Liver (tissue), 8 donors: ENCODE measurements at regions not wholly inside any gene's neighbourhood (a gene's known extent, or its start where the extent isn't known, plus 50 kb on each side); places are given as distances from the start of the nearest gene placed in this dataset.

Experiments
- DNase-seq: peaks from one replicate; pipeline ENCODE4 v3.0.0-alpha.2; 2017; ENCODE audit warnings: low spot score
- H3K27ac ChIP-seq, 2 donors: one replicate each; pipeline ENCODE4 v1.7.0; 2013; ENCODE audit warnings: inconsistent platforms in 2 of 2, low read length in 2 of 2, control low read depth in 1 of 2, low read depth in 1 of 2, mild to moderate bottlenecking in 1 of 2
- H3K27me3 ChIP-seq, 4 donors: one replicate each; pipeline versions ENCODE4 v1.6.1 to v1.7.0; 2013; ENCODE audit warnings: low read length in 3 of 4, inconsistent platforms in 1 of 4, mild to moderate bottlenecking in 1 of 4, moderate library complexity in 1 of 4; ENCODE audit not compliant: control insufficient read depth in 4 of 4, insufficient read depth in 4 of 4
- H3K36me3 ChIP-seq, 4 donors: one replicate each; pipeline versions ENCODE4 v1.6.1 to v1.7.0; 2013; ENCODE audit warnings: low read length in 3 of 4, mild to moderate bottlenecking in 3 of 4, low read depth in 1 of 4, moderate library complexity in 1 of 4; ENCODE audit not compliant: control insufficient read depth in 4 of 4, insufficient read depth in 3 of 4
- H3K4me1 ChIP-seq, 4 donors: one replicate each; pipeline versions ENCODE4 v1.6.1 to v1.7.0; 2013; ENCODE audit warnings: low read length in 3 of 4, mild to moderate bottlenecking in 3 of 4, moderate library complexity in 1 of 4; ENCODE audit not compliant: control insufficient read depth in 4 of 4, insufficient read depth in 4 of 4
- H3K4me3 ChIP-seq, 3 donors: one replicate each; pipeline versions ENCODE4 v1.6.1 to v1.7.0; 2013; ENCODE audit warnings: low read length in 3 of 3, control low read depth in 1 of 3, low read depth in 1 of 3, mild to moderate bottlenecking in 1 of 3
- H3K9ac ChIP-seq, 2 donors: one replicate each; pipeline ENCODE4 v1.7.0; 2013; ENCODE audit warnings: low read length in 2 of 2, mild to moderate bottlenecking in 2 of 2, moderate library complexity in 2 of 2, control low read depth in 1 of 2, low read depth in 1 of 2
- H3K9me3 ChIP-seq, 4 donors: one replicate each; pipeline versions ENCODE4 v1.6.1 to v1.7.0; 2013; ENCODE audit warnings: low read length in 3 of 4; ENCODE audit not compliant: control insufficient read depth in 4 of 4
- FOXA2 ChIP-seq: IDR thresholded peaks from 2 replicates; pipeline ENCODE4 v1.6.1; 2016; ENCODE audit warnings: antibody characterized with exemption
- GABPA ChIP-seq, 2 donors: IDR thresholded peaks in 1 of 2; conservative IDR thresholded peaks in 1 of 2; 2 replicates each; pipeline ENCODE4 v1.6.1; 2016; ENCODE audit warnings: antibody characterized with exemption in 2 of 2, mild to moderate bottlenecking in 1 of 2, moderate library complexity in 1 of 2
- HNF4A ChIP-seq, 2 donors: conservative IDR thresholded peaks; 2 replicates each; pipeline ENCODE4 v1.6.1; 2016; ENCODE audit warnings: antibody characterized with exemption in 2 of 2, mild to moderate bottlenecking in 2 of 2
- HNF4G ChIP-seq: IDR thresholded peaks from 2 replicates; pipeline ENCODE4 v1.6.1; 2016; ENCODE audit warnings: antibody characterized with exemption
- JUND ChIP-seq, 2 donors: IDR thresholded peaks; 2 replicates each; pipeline ENCODE4 v1.6.1; 2016; ENCODE audit warnings: antibody characterized with exemption in 2 of 2
- NR2F2 ChIP-seq: IDR thresholded peaks from 2 replicates; pipeline ENCODE4 v1.6.1; 2016; ENCODE audit warnings: antibody characterized with exemption
- RAD21 ChIP-seq, 2 donors: IDR thresholded peaks; 2 replicates each; pipeline ENCODE4 v1.6.1; 2016; ENCODE audit warnings: antibody characterized with exemption in 2 of 2, mild to moderate bottlenecking in 2 of 2
- SP1 ChIP-seq: IDR thresholded peaks from 2 replicates; pipeline ENCODE4 v1.6.1; 2018; ENCODE audit warnings: antibody characterized with exemption, mild to moderate bottlenecking
- TAF1 ChIP-seq: conservative IDR thresholded peaks from 2 replicates; pipeline ENCODE4 v1.6.1; 2016; ENCODE audit warnings: antibody characterized with exemption, mild to moderate bottlenecking
- YY1 ChIP-seq: IDR thresholded peaks from 2 replicates; pipeline ENCODE4 v1.6.1; 2016; ENCODE audit warnings: antibody characterized with exemption, mild to moderate bottlenecking
- WGBS: extraction: QIAGEN DNeasy Blood & Tissue Kit; methylation state at CpG from one replicate; pipeline ENCODE4 v1.1.7; 2013; 5-methylcytosine and 5-hydroxymethylcytosine counted together
- TF ChIP-seq, protein P1 (sequence below): fragments of 150-350 bp; IDR thresholded peaks from 2 replicates; pipeline ENCODE4 v1.5.1; 2017; ENCODE audit warnings: improper control_type of control experiment, low read depth, low read length; ENCODE audit not compliant: missing input control
- TF ChIP-seq, protein P2 (sequence below): IDR thresholded peaks from 2 replicates; pipeline ENCODE4 v1.6.1; 2016; ENCODE audit warnings: antibody characterized with exemption
- TF ChIP-seq, protein P3 (sequence below): IDR thresholded peaks from 2 replicates; pipeline ENCODE4 v1.6.1; 2016; ENCODE audit warnings: antibody characterized with exemption
- donor health status: healthy.
- donor health status: healthy.
- donor health status: healthy.
- donor health status: healthy.
- donor health status: healthy.

DNA sequence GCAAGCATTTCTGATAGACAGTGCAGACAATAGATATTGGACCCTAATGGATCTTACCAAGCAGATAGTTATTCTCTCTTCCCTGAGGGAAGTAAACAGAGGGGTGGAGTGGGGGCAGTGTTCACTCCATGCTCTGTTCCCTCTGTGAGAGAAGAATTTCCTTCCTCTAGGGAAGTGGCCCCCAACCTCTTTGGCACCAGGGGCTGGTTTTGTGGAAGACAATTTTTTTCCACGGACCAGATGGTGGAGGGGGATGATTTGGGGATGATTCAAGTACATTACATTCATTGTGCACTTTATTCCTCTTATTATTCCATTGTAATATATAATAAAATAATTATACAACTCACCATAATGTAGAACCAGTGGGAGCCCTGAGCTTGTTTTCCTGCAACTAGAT lies 459.9 kb downstream of the ADGRL2 start:
- no peak for DNase-seq
- H3K4me3 ChIP-seq: no peak overlapping the region
- WGBS: 38% methylated on average over 1 of the region's 1 CpG
- TF ChIP-seq HNF4G (no peak), FOXA2 (no peak), JUND (IDR thresholded peaks at IDR 0.05) (no peak), YY1 (no peak), TAF1 (no peak), RAD21 (IDR thresholded peaks at IDR 0.05) (no peak), HNF4A (conservative IDR thresholded peaks at IDR 0.05) (no peak), GABPA (IDR thresholded peaks at IDR 0.05 in 1 of 2, conservative IDR thresholded peaks at IDR 0.05 in 1 of 2) (no peak)
- TF ChIP-seq, protein P1, sequence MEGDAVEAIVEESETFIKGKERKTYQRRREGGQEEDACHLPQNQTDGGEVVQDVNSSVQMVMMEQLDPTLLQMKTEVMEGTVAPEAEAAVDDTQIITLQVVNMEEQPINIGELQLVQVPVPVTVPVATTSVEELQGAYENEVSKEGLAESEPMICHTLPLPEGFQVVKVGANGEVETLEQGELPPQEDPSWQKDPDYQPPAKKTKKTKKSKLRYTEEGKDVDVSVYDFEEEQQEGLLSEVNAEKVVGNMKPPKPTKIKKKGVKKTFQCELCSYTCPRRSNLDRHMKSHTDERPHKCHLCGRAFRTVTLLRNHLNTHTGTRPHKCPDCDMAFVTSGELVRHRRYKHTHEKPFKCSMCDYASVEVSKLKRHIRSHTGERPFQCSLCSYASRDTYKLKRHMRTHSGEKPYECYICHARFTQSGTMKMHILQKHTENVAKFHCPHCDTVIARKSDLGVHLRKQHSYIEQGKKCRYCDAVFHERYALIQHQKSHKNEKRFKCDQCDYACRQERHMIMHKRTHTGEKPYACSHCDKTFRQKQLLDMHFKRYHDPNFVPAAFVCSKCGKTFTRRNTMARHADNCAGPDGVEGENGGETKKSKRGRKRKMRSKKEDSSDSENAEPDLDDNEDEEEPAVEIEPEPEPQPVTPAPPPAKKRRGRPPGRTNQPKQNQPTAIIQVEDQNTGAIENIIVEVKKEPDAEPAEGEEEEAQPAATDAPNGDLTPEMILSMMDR: no peak
- TF ChIP-seq, protein P2, sequence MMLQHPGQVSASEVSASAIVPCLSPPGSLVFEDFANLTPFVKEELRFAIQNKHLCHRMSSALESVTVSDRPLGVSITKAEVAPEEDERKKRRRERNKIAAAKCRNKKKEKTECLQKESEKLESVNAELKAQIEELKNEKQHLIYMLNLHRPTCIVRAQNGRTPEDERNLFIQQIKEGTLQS: no peak
- TF ChIP-seq, protein P3, sequence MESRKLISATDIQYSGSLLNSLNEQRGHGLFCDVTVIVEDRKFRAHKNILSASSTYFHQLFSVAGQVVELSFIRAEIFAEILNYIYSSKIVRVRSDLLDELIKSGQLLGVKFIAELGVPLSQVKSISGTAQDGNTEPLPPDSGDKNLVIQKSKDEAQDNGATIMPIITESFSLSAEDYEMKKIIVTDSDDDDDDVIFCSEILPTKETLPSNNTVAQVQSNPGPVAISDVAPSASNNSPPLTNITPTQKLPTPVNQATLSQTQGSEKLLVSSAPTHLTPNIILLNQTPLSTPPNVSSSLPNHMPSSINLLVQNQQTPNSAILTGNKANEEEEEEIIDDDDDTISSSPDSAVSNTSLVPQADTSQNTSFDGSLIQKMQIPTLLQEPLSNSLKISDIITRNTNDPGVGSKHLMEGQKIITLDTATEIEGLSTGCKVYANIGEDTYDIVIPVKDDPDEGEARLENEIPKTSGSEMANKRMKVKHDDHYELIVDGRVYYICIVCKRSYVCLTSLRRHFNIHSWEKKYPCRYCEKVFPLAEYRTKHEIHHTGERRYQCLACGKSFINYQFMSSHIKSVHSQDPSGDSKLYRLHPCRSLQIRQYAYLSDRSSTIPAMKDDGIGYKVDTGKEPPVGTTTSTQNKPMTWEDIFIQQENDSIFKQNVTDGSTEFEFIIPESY: no peak
- no peaks in the 10 kb centered on the region for H3K36me3 ChIP-seq
- H3K4me1 ChIP-seq: no peaks in the 10 kb centered on the region
- H3K9ac ChIP-seq: no peak overlapping the region
- H3K27ac ChIP-seq: no peak overlapping the region
- H3K9me3 ChIP-seq: no peaks in the 10 kb centered on the region
- H3K27me3 ChIP-seq: no peaks in the 10 kb centered on the region

DNA sequence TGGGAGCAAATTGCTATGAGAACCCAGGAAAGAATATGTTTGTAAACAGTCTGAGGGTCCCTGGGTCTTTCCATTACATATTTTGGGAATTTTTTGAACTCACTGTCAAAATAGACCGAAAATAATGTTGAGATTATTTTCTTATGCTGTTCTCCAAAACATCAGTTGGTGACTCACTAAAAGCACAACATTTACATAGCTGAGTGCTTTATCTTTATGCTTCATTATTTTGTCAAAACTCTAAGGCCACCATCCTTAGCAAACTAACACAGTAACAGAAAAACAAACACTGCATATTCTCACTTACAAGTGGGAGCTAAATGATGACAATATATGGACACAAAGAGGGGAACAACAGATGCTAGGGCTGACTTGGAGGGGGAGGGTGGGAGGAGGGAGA lies 459.3 kb downstream of the ADGRL2 start:
- no peak overlapping the region for H3K9ac ChIP-seq
- no peak overlapping the region for H3K27ac ChIP-seq
- no peaks in the 10 kb centered on the region for H3K36me3 ChIP-seq
- no peaks in the 10 kb centered on the region for H3K27me3 ChIP-seq
- no peak for TF ChIP-seq JUND (IDR thresholded peaks at IDR 0.05)
- no peak for TF ChIP-seq GABPA (IDR thresholded peaks at IDR 0.05 in 1 of 2, conservative IDR thresholded peaks at IDR 0.05 in 1 of 2)
- TF ChIP-seq NR2F2: no peak
- no peak for TF ChIP-seq SP1
- TF ChIP-seq, protein P2: no peak
- no peaks in the 10 kb centered on the region for H3K4me1 ChIP-seq
- H3K9me3 ChIP-seq: no peaks in the 10 kb centered on the region
- WGBS: 51% methylated on average over 1 of the region's 1 CpG
- H3K4me3 ChIP-seq: no peak overlapping the region
- no peak for DNase-seq

DNA sequence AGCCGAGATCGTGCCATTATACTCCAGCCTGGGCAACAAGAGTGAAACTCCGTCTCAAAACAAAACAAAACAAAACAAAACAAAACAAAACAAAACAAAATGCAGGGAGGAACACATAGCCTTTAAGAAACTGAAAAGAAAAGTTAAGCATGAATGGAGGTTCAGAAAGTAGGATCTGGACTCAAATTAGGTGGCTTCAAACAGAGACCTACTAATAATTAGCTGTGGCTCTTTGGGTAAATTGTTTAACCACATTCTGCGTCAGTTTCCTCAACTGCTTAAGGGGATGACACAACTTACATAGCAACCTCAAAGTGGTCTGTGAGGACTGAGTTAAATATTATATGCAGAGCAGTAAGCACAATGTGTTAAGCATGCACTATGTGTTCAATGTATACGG lies 458.2 kb downstream of the ADGRL2 start:
- no peak overlapping the region for H3K4me3 ChIP-seq
- no peaks in the 10 kb centered on the region for H3K36me3 ChIP-seq
- 90% methylated on average over 5 of the region's 5 CpGs for WGBS
- H3K27me3 ChIP-seq: no peaks in the 10 kb centered on the region
- no peak for DNase-seq
- no peaks in the 10 kb centered on the region for H3K9me3 ChIP-seq
- H3K9ac ChIP-seq: no peak overlapping the region
- TF ChIP-seq, protein P2: no peak
- TF ChIP-seq, protein P3: no peak
- H3K4me1 ChIP-seq: no peaks in the 10 kb centered on the region
- H3K27ac ChIP-seq: no peak overlapping the region
